ENCODE measurements at regions not wholly inside any gene's neighbourhood (a gene's known extent, or its start where the extent isn't known, plus 50 kb on each side); places are given as distances from the start of the nearest gene placed in this dataset.

- Histone ChIP-seq H3K9me3 (no peaks in the 10 kb centered on the region), H3K4me3 (no peak overlapping the region), H3K36me3 (no peaks in the 10 kb centered on the region), H3K27me3 (no peaks in the 10 kb centered on the region), H3K4me1 (no peaks in the 10 kb centered on the region), H3K27ac (no peak overlapping the region)
- DNase-seq: no peak
- intact Hi-C loops (cut with DNase I; ENCODE audit: low total_unique reads): no loop called here
- no peak for TF ChIP-seq CTCF (IDR thresholded peaks at IDR 0.05)
- TF ChIP-seq POLR2A (IDR thresholded peaks at IDR 0.05): no peak
Measured at GRCh38 chr1:163421701-163422100, 99.9 kb downstream of the NUF2 start.

GRCh38 chr1:163422738-163423404 lies 101.1 kb downstream of the NUF2 start:
- Histone ChIP-seq H3K36me3 (no peaks in the 10 kb centered on the region), H3K9me3 (no peaks in the 10 kb centered on the region), H3K27me3 (no peaks in the 10 kb centered on the region), H3K27ac (no peak overlapping the region), H3K4me1 (no peaks in the 10 kb centered on the region), H3K4me3 (no peak overlapping the region)
- intact Hi-C loops (cut with DNase I; ENCODE audit: low total_unique reads): no loop called here
- TF ChIP-seq CTCF (IDR thresholded peaks at IDR 0.05): no peak
- TF ChIP-seq POLR2A (IDR thresholded peaks at IDR 0.05): no peak
- DNase-seq: no peak

GRCh38 chr1:163426505-163427251 lies 104.9 kb downstream of the NUF2 start:
- TF ChIP-seq CTCF (IDR thresholded peaks at IDR 0.05) (no peak), POLR2A (IDR thresholded peaks at IDR 0.05) (no peak)
- no peak for DNase-seq
- H3K27ac ChIP-seq: no peak overlapping the region
- no peaks in the 10 kb centered on the region for H3K36me3 ChIP-seq
- H3K9me3 ChIP-seq: no peaks in the 10 kb centered on the region
- intact Hi-C loops (cut with DNase I; ENCODE audit: low total_unique reads): no loop called here
- H3K27me3 ChIP-seq: no peaks in the 10 kb centered on the region
- H3K4me3 ChIP-seq: no peak overlapping the region
- no peaks in the 10 kb centered on the region for H3K4me1 ChIP-seq

- Histone ChIP-seq H3K4me1 (no peaks in the 10 kb centered on the region), H3K9me3 (no peaks in the 10 kb centered on the region), H3K27me3 (no peaks in the 10 kb centered on the region), H3K27ac (no peak overlapping the region), H3K36me3 (no peaks in the 10 kb centered on the region), H3K4me3 (no peak overlapping the region)
- DNase-seq: no peak
- no peak for TF ChIP-seq CTCF (IDR thresholded peaks at IDR 0.05)
- no peak for TF ChIP-seq POLR2A (IDR thresholded peaks at IDR 0.05)
- intact Hi-C loops (cut with DNase I; ENCODE audit: low total_unique reads): no loop called here
Measured at GRCh38 chr1:163427279-163427678, 105.5 kb downstream of the NUF2 start.

- Histone ChIP-seq H3K4me3 (no peak overlapping the region), H3K9me3 (no peaks in the 10 kb centered on the region), H3K36me3 (no peaks in the 10 kb centered on the region), H3K27me3 (no peaks in the 10 kb centered on the region), H3K27ac (no peak overlapping the region), H3K4me1 (no peaks in the 10 kb centered on the region)
- TF ChIP-seq POLR2A (IDR thresholded peaks at IDR 0.05): no peak
- TF ChIP-seq CTCF (IDR thresholded peaks at IDR 0.05): no peak
- no peak for DNase-seq
- intact Hi-C loops (cut with DNase I; ENCODE audit: low total_unique reads): no loop called here
Measured at GRCh38 chr1:163436140-163436812, 114.5 kb downstream of the NUF2 start.
